D721Med (cell line): ENCODE measurements at regions not wholly inside any gene's neighbourhood (a gene's known extent, or its start where the extent isn't known, plus 50 kb on each side); places are given as distances from the start of the nearest gene placed in this dataset.

ENCODE experiments used
- DNase-seq: peaks from one replicate; pipeline ENCODE4 v3.0.0; 2011; ENCODE audit warnings: low spot score; ENCODE audit not compliant: insufficient read length
- FAIRE-seq: peaks from 2 replicates; lab custom pipeline; 2011; peaks lifted over from hg19 to GRCh38; lab: Jason Lieb, UNC
- TF ChIP-seq, protein P1 (sequence below): IDR thresholded peaks from 2 replicates; pipeline ENCODE4 v1.5.1; 2012; ENCODE audit warnings: mild to moderate bottlenecking, control low read depth; ENCODE audit not compliant: insufficient read depth; ENCODE audit errors: missing control alignments

DNA sequence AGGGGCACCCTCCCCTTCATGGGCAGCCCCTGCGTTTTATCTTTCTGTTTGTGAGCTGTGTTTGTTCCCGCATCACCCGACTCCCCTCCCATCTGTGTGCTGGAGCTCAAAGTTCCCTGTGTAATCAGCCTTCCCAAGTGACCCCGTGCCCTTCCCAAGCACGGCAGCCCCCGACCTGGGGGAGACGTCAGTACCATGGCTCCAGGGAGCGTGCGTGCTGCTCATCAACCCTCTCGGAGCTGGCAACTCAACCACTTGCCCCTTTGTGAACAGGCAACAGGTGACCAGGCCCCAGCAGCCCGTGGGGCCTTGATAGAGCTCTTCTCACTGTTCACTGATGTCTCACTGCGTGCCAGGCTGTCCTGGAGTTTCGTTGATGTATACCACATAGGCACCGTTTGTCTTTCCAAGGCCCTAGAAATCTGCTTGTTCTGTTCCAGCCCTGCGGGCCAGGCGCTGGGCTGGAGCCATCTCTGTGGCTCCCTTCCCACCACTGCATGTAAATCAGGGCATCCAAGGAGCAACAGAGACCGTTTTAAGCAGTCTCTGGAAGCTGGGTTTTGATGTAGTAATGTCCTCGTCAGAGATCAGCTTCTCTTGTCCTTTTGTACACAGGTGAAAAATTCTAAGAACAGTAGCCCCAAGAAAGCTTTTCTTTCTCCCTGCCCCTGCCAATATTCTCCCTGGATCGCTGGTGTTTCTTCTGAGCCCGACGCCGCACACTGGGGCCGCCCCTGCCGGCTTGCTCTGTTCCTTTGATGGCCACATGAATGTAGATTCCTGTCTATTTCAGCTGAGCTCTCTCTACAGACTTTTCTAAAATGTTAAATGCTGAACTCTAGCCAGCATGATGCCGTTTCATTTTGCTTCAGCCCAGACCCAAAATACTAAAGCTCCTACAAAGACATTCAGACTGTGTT lies 107.0 kb upstream of the PTPRM start:
- DNase-seq (no peak), FAIRE-seq (no peak)
- TF ChIP-seq, protein P1, sequence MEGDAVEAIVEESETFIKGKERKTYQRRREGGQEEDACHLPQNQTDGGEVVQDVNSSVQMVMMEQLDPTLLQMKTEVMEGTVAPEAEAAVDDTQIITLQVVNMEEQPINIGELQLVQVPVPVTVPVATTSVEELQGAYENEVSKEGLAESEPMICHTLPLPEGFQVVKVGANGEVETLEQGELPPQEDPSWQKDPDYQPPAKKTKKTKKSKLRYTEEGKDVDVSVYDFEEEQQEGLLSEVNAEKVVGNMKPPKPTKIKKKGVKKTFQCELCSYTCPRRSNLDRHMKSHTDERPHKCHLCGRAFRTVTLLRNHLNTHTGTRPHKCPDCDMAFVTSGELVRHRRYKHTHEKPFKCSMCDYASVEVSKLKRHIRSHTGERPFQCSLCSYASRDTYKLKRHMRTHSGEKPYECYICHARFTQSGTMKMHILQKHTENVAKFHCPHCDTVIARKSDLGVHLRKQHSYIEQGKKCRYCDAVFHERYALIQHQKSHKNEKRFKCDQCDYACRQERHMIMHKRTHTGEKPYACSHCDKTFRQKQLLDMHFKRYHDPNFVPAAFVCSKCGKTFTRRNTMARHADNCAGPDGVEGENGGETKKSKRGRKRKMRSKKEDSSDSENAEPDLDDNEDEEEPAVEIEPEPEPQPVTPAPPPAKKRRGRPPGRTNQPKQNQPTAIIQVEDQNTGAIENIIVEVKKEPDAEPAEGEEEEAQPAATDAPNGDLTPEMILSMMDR = no peak

DNA sequence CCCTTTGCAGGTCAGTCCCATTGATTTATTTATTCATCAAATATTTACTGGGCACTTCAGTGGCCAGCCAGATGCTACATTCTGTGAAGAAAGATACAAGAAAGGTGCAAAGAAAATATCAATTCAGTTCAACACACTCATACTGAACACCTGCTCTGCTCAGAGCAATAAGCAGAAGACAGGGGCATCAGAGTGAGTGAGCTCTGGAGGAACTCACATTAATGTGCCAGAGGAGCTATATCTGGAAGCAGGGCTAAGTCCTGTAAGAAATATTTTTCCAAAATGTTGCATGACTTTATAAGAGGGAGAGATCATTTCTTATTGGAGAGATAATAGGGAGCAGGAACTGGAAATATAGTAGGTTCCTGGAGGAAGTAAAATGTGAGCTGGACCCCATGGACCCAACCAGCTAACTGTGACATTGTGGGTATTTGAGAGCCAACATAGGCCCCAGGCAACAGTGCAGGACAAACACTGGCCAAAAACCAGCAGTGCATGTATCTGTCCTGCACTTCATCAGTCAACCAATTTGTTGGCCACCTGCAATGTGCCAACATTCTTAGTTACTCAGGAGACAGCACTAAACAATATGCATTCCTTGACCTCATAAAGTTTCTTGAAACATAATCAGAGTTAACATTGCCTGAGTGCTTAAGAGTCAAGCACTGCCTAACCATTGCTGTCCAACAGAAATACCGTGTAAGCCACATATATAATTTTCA lies 102.7 kb upstream of the PTPRM start:
- TF ChIP-seq, protein P1 = no peak
- no peak for FAIRE-seq

DNA sequence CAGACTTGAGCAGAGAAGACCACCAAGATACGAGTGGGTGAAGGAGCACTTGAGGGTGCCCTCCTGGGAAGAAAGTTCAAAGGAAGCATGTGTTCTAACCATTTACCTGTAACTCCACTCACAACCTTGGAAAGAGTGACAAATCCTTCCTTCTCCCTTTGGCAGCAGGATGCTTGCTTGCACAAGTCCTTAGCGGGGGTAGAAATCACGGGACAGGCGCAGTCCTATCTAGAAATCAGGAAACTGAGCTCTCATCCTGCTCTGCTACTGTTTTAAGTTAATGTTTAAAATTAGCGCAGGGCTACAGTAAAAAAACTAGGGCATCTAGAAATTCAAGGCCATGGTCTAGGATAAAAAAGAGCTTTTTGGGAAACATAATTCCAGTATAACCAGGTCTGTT lies 100.9 kb upstream of the PTPRM start:
- no peak for DNase-seq
- TF ChIP-seq, protein P1 = no peak
- FAIRE-seq = no peak

More for the DNA sequence above, 102.7 kb upstream of the PTPRM start:
- no peak for DNase-seq

DNA sequence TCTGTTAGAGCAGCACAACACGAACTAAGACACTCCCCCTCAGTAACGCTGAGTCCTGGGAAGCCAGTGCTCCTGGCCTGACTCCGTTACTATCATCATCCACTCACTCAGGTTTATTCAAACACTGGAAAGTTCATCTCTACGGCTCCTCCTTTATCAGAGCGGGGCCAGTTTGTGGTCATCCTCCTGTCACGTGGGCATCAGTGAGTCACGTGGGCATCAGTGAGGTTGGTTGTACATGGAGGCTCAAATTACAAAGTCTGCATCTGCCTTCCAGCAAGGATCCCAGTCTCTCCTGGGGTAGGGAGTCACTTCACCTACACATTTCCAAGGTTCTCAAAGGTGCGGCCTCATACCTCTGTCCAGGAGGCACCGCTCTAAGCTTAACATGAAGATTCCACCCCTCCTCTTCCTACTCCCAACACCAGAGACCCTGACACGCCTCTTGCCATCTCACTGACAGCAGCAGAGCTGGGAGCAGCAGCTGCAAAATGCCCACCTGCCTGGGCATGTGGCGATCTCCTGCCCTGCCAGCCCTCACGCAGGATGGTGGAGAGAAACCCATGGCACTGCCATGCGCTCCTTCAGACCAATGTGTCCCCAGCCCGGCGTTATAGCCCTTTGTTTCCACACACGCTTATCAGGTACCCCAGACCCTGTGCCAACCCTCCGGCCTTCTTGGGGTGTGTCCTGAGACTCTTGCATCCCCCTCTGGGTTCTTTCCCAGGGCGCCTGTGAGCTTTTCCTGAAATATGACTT lies 99.2 kb upstream of the PTPRM start:
- TF ChIP-seq, protein P1 = no peak
- DNase-seq (no peak), FAIRE-seq (no peak)

DNA sequence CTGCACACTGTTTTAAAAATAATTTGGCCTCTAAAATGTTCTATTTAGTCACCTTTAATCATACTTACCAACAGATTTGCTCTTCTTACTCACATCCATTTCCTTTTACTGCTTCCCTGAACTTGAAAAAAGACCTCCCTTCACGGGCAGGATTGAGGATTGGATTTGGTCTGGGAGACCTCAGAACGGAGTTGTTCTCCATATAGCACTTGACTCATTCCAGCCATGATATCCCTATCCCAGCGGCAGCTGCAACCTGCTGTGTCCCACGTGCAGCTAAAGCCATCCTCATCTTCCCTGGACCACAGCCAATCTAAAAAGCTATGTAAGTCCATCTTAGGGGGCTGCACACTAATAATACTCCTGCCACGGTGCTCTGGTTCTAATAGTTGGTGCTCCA lies 97.0 kb upstream of the PTPRM start:
- FAIRE-seq = no peak
- TF ChIP-seq, protein P1 = no peak
- no peak for DNase-seq

DNA sequence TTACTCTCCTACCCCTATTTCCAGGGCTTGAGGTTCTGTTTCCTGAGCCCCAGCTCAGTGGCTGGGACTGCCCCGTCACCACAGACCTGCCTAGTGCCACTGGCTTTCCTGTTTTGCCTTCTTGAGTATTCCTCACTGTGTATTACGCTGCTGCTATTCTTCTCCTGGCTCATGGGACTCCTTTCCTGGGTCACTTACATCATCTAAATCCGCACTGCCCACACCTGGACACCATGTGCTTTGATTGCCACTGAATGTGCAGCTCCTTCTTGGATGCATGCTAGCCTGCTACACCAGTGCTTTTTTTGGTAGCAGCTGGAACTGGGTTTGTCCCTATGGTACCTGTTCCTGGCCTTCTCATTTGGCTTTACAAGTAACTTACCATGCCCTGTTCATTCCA lies 96.6 kb upstream of the PTPRM start:
- FAIRE-seq (no peak), DNase-seq (no peak)
- TF ChIP-seq, protein P1 = no peak
